GF-D8 (cell line): ENCODE measurements at regions not wholly inside any gene's neighbourhood (a gene's known extent, or its start where the extent isn't known, plus 50 kb on each side); places are given as distances from the start of the nearest gene placed in this dataset.

Experiments used
- DNase-seq: peaks from one replicate; lab custom pipeline; 2025; lab: John Stamatoyannopoulos, UW

DNA sequence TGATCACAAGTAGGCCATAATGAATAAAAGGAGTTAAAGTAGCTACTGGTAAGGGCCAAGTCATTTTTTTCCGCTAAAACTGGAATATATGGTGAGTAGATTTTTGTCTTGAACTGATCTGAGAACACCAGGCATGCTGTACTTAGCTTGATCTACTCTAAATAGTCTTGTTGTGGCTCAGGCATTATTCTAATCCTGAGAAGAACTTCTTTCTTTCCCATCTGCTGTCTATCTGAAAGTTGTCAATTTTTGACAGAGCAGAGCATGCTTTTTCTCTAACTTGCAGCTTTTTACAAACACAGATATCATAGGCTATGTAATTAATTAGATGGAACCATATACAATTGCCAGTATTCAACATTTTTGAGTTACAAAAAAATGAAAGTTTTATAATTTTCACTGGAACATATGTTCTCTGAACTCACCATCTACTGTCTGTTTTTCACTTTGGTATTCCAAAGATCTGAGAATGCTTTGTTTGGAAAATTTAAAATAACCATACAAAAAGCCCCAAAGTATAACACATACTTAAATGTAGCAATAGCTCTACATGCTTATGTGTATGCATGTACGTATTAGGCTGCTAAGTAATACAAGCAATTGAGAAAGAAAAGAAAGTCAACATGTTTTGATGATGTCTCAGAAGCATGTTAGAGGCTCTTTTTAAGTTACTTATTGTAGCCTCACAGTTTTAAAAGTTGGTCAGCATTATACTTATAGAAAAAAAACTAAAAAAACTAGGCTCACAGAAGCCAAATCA lies 542.7 kb upstream of the LUZP2 start:
- DNase-seq, result no peak

DNA sequence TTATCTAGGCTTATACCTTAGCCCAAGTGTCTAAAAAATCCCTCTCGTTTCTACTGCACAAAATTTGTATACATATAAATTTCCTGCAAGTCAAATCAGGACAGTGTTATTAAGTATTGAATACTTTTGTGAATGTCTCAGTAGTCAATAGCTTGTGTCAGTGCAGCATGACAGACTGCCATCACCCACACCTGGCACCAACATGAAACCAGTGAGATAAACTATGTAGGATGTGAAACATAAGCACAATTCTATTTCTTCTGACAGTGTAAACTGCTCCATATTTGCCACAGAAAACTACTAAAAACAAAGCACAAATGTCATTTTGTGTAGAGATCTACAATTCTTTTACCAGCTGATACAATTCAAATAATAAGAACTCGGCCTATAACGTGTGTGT lies 542.1 kb upstream of the LUZP2 start:
- no peak for DNase-seq

DNA sequence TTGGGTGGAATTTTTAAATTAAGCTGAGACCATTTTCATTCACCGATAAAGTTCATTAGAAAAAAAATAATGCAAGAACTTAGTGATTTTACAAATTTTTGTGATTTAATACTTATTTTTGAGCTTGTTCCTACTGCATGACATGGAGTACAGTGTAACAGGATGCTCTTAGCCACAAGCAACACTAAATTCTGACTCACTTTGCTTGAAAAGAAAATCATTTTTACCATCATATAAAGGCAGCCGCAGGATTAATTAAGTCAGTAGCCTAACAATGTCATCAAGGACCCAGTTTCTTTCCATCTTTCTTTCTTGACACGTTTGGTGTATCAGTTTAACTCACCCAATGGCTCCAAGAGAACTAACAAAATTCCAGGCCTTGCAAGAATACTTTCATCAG lies 540.3 kb upstream of the LUZP2 start:
- no peak for DNase-seq

DNA sequence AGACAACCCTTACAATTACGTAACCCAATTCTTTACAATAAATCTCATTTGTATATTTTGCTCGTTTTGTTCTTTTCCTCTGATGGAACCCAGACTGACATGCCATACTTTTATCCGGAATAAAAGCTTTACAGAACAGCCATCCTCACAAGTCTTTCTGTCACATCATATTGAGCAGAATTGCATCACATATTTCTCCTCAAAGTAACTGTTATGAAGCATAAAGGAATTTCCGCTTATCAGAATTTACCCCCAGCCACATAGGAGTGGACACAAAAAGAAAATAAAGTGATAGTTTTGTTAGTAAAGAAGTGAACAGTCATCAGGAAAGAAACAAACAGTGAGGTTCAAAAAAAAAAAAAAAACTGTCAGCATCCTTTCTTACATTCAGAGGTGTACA lies 539.5 kb upstream of the LUZP2 start:
- DNase-seq, result no peak

GRCh38 chr11:23959462-23959861 lies 537.4 kb upstream of the LUZP2 start:
- no peak for DNase-seq

DNA sequence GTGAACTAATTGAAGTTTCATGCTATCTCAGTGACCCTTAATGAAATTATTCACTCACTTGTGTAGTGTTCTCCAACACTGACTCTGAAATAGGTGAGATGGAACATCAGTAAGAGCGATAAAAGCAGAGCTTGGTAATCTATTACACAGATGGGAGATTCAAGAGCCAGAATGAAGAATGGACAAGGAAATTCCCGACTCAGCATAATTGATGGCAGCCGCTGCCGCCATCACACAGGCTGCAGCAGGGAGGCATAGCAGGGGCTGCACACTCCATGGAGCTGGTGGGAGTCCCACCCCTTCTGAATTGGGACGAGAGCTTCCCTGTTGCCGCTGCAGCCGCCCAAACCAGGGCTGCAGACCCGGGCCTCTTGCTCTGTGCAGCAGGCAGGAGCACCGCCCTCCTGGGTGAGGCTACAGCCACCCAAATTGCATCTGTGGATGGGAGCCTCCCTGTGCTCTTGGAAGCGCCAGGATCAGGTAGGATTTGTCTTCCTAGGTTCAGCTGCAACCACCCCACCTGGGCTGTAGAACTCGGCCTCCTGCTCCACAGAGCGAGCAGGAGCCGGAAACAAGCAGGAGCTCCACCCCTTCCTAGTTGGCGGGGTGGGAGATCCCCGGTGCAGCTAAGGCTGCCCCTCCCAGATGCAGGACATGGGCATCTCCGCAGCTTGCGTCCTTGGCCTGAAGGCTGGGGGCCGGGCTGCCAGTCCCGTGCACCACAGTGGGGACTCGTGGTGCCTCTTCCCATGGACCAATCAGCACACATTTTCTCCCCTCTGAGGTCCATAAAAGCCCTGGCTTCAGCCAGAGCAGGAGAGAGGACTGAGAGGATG lies 535.1 kb upstream of the LUZP2 start:
- DNase-seq, result no peak

DNA sequence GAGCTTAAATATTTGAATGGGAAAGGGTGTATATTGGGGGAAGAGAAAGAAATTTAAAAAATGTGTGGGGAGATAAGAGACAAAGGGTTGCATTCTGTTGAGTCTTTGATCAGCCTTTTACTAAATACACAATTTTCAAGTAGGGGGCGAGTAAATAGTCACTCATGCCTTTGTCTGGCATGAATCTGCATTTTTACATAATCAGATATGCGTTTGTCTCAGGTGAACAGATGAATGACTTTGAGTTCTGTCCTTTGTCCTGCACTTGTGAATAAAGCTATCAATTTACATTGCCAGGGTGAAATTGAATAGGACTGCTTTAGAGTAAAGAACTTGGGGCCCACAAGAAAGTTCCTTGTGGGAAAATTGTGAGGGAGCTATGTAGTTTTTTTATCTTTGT lies 523.6 kb upstream of the LUZP2 start:
- DNase-seq, result no peak

DNA sequence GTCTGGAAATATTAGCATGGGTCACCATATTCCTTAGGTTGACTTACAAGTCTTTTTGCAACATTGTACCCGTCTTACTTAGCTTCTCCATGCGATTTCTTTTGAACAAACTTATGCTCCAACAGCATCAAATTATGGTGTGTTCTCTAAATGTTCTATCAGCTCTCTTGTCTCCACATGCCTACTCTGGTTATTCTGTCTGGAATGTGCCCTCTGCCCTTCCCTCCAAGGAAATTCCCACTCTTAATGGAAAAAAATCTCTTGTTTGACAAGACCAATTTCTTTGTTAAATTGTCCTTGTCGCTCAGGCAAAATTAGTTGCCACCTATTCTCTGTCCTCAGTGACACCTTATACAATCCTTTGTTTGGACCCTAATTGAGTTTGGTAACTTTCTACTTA lies 522.8 kb upstream of the LUZP2 start:
- DNase-seq, result no peak

GRCh38 chr11:23974601-23975000 lies 522.3 kb upstream of the LUZP2 start:
- no peak for DNase-seq

DNA sequence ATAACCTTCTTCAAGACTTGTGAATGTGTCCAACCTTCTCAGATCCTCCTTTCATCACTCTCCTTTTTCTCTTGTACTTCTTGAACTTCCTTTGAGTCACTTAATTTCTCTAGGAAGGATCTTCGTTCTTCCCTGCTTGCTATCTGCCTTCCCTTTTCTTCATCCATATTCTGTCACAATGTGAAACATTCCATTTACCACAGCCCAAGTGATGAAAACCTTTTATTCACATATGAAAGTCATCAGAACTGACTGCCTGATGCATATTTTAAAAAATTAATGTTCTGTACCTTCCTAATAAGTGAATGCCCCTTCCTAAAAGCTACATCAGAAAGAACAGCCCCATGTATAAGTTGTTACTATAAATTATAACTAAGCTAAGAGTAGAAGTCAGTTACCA lies 520.4 kb upstream of the LUZP2 start:
- DNase-seq, result no peak

DNA sequence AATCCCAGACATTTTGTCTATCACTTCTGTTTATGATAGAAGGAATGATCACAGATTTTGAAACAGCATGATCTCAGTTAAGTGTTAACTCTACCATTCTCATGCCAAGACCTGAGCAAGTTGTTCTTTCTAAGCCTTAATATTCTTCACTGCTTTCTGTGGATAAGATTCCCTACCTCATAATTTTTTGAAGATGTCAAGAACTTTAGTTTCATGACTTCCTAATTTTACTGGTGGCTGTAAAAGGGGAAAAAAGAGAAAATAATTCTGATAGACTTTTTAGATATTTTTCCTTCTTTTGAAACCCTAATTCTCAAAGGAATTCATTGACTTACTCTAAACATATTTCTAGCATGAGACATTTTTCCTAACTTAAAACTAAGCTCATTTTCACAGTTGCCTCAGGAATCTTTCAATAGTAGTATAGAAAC lies 520.0 kb upstream of the LUZP2 start:
- DNase-seq, result no peak

GRCh38 chr11:23988381-23989006 lies 508.4 kb upstream of the LUZP2 start:
- DNase-seq, result no peak

- DNase-seq, result no peak
Observed at GRCh38 chr11:23990346-23991164, 506.3 kb upstream of the LUZP2 start.

DNA sequence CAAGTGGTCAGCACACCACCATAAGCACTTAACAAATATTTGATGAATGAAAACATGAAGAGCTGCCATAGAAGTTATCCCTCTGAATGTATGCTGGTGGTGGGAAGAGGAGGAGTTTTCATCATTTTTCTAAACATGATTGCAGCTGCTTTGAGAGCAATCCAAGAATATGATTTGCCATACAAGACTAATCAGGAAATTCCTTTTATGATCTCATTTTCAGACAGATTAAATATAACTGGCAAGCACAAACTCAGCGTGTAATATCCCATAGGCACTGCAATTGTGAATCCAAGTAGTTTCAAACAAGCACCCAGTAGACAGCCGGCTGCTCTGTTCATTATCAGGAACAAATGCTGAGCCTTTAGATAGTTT lies 505.7 kb upstream of the LUZP2 start:
- no peak for DNase-seq

DNA sequence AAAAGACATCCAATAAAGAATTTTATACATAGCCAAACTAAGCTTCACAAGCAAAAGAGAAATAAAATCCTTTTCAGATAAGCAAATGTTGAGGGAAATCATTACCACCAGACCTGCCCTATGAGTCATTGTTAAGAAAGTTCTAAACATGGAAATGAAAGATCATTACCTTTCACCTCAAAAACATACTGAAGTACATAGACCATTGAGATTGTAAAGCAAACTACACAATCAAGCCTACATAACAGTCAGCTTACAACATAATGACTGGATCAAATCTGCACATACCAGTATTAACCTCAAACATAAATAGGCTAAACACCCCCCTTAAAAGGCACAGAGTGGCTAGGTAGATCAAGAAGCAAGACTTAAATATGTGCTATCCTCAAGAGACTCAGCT lies 501.0 kb upstream of the LUZP2 start:
- no peak for DNase-seq

DNA sequence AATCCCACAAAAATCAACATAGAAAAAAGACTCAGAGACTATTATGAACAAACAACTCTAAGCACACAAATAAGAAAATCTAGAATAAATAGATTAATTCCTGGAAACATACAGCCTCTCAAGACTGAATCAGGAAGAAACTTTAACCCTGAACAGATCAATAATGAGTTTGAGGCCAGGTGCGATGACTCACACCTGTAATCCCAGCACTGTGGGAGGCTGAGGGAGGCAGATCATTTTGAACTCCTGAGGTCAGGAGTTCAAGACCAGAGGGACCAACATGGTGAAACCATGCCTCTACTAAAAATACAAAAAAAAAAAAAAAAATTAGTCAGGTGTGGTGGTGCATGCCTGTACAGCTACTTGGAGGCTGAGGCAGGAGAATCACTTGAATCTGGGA lies 499.5 kb upstream of the LUZP2 start:
- no peak for DNase-seq

- DNase-seq, result no peak
Observed at GRCh38 chr11:24005202-24005876, 491.5 kb upstream of the LUZP2 start.

- no peak for DNase-seq
Observed at GRCh38 chr11:24043842-24044241, 453.0 kb upstream of the LUZP2 start.

DNA sequence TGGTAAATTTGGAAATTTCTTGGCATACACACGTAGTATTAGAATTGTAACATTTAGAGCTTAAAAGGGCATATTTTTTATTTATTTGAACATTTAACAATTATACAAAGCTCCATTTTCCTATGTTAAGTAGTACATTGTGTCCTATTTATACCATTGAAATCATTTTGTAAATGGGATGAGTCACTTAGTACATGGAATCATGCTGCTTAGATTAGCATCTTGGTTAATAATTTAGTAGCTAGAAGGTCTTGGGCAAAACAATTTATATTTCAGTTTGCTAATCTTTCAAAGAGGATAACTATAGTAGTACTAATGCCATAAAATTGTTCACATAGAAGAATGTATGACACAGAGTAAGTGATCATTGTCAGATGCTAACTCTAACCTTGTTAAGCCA lies 450.1 kb upstream of the LUZP2 start:
- no peak for DNase-seq

DNA sequence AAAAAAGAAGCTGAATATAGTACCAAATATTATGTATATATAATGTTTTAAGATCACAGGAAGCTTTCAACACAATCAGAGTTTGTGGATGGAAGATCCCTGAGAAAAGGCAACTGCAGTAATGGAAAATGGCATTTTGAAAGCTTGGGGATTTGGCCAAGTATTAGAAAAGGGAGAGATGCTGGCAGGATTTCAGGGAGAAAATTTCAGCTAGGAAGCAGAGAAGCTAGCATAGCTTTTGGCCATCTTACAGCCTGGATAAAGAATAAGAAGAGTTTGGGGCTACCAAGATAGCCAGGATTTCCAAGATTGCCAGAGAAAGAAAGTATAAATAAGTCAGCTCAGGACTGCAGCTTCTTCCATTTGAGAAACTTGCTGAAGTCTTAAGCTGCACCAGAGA lies 440.8 kb upstream of the LUZP2 start:
- no peak for DNase-seq

GRCh38 chr11:24060125-24060524 lies 436.7 kb upstream of the LUZP2 start:
- DNase-seq, result no peak
